BJ (cell line): ENCODE measurements at regions not wholly inside any gene's neighbourhood (a gene's known extent, or its start where the extent isn't known, plus 50 kb on each side); places are given as distances from the start of the nearest gene placed in this dataset.

ENCODE experiments used
- CTCF ChIA-PET: fragments of 350-600 bp; formaldehyde crosslinking; extraction: SDS; loops from one replicate; lab custom pipeline; 2021; ENCODE audit warnings: antibody characterized with exemption, inconsistent platforms; lab: Yijun Ruan, JAX
- POLR2A ChIA-PET: fragments of 300-600 bp; sonication (Branson Sonifier 250); formaldehyde crosslinking; extraction: SDS; loops from one replicate; lab custom pipeline; 2021; ENCODE audit warnings: antibody characterized with exemption; lab: Charles Lee
- DNase-seq: peaks from one replicate; pipeline ENCODE4 v3.0.0-alpha.2; 2011; ENCODE audit warnings: low read depth
- H3K27me3 ChIP-seq: 2 replicates; pipeline ENCODE4 v1.6.0; 2011; ENCODE audit warnings: low read length; ENCODE audit not compliant: control insufficient read depth, insufficient read depth
- H3K36me3 ChIP-seq: 2 replicates; pipeline ENCODE4 v1.5.1; 2011; ENCODE audit warnings: low read length; ENCODE audit not compliant: control insufficient read depth, insufficient read depth
- H3K4me3 ChIP-seq: 2 replicates; pipeline ENCODE4 v1.5.1; 2011; ENCODE audit warnings: low read depth, mild to moderate bottlenecking, control low read depth, low read length
- TF ChIP-seq, protein P1 (sequence below): IDR thresholded peaks from 2 replicates; pipeline ENCODE4 v1.5.1; 2011; ENCODE audit warnings: low read depth, mild to moderate bottlenecking, control low read depth, inconsistent platforms, low read length, moderate library complexity; ENCODE audit not compliant: insufficient read depth

DNA sequence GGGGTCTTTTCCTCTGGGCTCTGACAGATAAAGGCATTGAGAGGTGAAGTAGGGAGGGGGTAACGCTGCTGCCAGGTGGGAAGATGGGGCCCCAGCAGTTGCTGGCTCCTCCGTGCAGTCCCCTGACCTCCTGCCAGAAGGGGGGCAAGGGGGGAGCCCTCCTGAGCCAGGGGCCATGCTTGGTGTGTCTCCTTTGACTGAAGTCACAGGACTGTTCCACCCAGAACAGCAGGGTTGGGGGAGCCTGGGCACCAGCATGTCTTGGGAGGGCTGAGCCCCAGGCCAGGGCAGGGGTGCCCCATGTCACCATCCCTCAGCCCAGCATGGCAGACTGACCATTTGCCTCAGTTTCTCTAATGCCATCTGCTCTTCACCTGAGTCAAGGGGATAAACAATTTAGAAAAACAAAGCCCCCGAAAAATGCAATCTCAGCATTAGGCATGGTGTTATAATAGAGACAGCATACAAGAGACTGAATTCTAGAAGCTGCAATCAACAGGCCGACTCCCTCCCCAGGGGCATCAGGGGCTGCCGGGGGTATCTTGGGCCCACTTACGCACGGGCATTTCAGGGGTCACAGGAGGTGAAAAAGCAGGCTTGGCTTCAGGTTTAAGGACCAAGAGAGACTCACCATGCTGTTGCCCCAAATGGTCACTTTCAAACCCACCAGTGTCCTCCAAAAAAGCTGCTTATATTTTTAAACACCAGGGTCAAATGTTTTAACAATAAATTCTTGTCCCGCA is 108.6 kb upstream of the GPR26 start:
- CTCF ChIA-PET, result interaction anchor here (1.3 to 2.0 kb wide), 5 partner anchors 8 to 908 kb away, joined by 3 to 9 read pairs (median 4); no protein-coding TSS in a partner anchor
- POLR2A ChIA-PET, result no interaction called here
- Histone ChIP-seq H3K4me3 (no peak overlapping the region), H3K27me3 (no peaks in the 10 kb centered on the region; the same call in 1 of the 2 replicates), H3K36me3 (no peaks in the 10 kb centered on the region)
- TF ChIP-seq, protein P1, sequence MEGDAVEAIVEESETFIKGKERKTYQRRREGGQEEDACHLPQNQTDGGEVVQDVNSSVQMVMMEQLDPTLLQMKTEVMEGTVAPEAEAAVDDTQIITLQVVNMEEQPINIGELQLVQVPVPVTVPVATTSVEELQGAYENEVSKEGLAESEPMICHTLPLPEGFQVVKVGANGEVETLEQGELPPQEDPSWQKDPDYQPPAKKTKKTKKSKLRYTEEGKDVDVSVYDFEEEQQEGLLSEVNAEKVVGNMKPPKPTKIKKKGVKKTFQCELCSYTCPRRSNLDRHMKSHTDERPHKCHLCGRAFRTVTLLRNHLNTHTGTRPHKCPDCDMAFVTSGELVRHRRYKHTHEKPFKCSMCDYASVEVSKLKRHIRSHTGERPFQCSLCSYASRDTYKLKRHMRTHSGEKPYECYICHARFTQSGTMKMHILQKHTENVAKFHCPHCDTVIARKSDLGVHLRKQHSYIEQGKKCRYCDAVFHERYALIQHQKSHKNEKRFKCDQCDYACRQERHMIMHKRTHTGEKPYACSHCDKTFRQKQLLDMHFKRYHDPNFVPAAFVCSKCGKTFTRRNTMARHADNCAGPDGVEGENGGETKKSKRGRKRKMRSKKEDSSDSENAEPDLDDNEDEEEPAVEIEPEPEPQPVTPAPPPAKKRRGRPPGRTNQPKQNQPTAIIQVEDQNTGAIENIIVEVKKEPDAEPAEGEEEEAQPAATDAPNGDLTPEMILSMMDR, result no peak
- DNase-seq, result no peak

DNA sequence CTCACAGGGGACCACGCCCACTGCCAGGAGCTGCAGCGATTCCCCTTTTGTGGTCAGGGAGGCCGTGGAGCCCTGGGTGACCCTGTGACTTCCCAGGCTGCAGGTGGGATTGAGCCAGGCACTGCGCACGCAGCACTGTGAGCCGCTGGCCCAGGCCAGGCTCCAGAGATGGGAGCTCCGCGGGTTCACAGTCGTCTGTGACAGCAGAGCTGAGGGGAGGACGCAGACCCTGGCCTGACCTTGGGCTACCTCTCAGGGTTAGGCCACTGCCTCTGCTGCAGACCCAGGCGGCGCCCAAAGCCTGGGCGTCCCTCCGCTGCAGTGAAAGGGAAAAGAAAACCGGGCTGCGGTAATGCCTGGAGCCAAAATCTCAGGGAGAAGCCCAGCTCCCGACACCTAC is 107.5 kb upstream of the GPR26 start:
- Histone ChIP-seq H3K36me3 (no peaks in the 10 kb centered on the region), H3K4me3 (no peak overlapping the region), H3K27me3 (no peaks in the 10 kb centered on the region; the same call in 1 of the 2 replicates)
- TF ChIP-seq, protein P1, result no peak
- no peak for DNase-seq
- ChIA-PET POLR2A (no interaction called here), CTCF (interaction anchor here (0.6 to 2.0 kb wide), 10 partner anchors 9 to 909 kb away, joined by 3 to 9 read pairs (median 4); no protein-coding TSS in a partner anchor)

- TF ChIP-seq, protein P1, result peak; percentile 94
- DNase-seq, result no peak
- ChIA-PET POLR2A (no interaction called here), CTCF (interaction anchor here (0.6 to 2.0 kb wide), 13 partner anchors 16 to 910 kb away, joined by 3 to 9 read pairs (median 4); no protein-coding TSS in a partner anchor)
- no peaks in the 10 kb centered on the region for H3K36me3 ChIP-seq
- no peaks in the 10 kb centered on the region; the same call in 1 of the 2 replicates for H3K27me3 ChIP-seq
- no peak overlapping the region for H3K4me3 ChIP-seq
These were observed 106.9 kb upstream of the GPR26 start for GRCh38 chr10:123559066-123559822.

DNA sequence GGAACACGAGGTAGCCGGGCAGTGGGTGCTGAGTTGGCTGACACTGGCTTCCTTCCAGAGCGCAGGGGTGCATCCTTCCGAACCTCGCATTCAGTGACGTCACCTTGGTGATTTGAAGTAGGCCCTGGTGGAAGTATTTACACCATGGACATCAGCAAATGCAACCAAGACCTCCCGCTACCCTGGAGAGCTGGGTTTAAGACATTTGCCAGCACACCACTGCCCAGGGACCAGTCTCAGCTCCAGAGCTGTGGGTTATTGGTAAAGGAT is 106.4 kb upstream of the GPR26 start:
- H3K36me3 ChIP-seq, result no peaks in the 10 kb centered on the region
- ChIA-PET POLR2A (no interaction called here), CTCF (interaction anchor here (0.8 to 1.5 kb wide), 4 partner anchors 426 to 519 kb away, joined by 3 to 8 read pairs (median 4); no protein-coding TSS in a partner anchor)
- TF ChIP-seq, protein P1, result no peak
- H3K4me3 ChIP-seq, result no peak overlapping the region
- no peaks in the 10 kb centered on the region; the same call in 1 of the 2 replicates for H3K27me3 ChIP-seq
- no peak for DNase-seq
